NB4 (cell line): ENCODE measurements at regions not wholly inside any gene's neighbourhood (a gene's known extent, or its start where the extent isn't known, plus 50 kb on each side); places are given as distances from the start of the nearest gene placed in this dataset.

ENCODE experiments used
- MYC ChIP-seq: IDR thresholded peaks from 2 replicates; pipeline ENCODE4 v1.6.1; 2011; ENCODE audit warnings: low read depth, low read length
- TF ChIP-seq, protein P1 (sequence below): IDR thresholded peaks from one replicate; pipeline ENCODE4 v1.5.1; 2012; ENCODE audit warnings: low read depth, low read length
- TF ChIP-seq, protein P2 (sequence below): IDR thresholded peaks from 2 replicates; pipeline ENCODE4 v1.6.1; 2011; ENCODE audit warnings: low read depth, low read length

DNA sequence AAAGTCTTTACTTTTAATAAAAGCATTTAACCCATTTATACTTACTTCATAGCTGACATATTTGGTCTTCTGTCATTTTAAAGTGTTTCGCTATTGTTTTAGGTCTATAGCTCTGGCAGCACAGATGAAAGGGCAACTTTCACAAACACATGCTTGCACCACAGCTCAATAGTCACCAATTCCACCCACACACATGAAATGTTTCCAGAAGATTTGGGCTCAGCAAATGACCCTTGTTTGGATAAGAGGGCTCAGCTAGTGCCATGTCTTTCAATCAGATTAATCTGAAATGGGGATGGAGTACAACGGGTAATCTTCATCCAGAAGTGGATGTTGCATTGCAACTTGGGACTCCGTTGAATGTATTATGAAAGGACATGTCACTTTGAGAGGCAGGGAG, 176.0 kb downstream of the FGF18 start:
- TF ChIP-seq, protein P1, sequence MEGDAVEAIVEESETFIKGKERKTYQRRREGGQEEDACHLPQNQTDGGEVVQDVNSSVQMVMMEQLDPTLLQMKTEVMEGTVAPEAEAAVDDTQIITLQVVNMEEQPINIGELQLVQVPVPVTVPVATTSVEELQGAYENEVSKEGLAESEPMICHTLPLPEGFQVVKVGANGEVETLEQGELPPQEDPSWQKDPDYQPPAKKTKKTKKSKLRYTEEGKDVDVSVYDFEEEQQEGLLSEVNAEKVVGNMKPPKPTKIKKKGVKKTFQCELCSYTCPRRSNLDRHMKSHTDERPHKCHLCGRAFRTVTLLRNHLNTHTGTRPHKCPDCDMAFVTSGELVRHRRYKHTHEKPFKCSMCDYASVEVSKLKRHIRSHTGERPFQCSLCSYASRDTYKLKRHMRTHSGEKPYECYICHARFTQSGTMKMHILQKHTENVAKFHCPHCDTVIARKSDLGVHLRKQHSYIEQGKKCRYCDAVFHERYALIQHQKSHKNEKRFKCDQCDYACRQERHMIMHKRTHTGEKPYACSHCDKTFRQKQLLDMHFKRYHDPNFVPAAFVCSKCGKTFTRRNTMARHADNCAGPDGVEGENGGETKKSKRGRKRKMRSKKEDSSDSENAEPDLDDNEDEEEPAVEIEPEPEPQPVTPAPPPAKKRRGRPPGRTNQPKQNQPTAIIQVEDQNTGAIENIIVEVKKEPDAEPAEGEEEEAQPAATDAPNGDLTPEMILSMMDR = no peak
- TF ChIP-seq MYC = no peak
- TF ChIP-seq, protein P2, sequence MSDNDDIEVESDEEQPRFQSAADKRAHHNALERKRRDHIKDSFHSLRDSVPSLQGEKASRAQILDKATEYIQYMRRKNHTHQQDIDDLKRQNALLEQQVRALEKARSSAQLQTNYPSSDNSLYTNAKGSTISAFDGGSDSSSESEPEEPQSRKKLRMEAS = no peak
